ENCODE measurements at regions not wholly inside any gene's neighbourhood (a gene's known extent, or its start where the extent isn't known, plus 50 kb on each side); places are given as distances from the start of the nearest gene placed in this dataset.
"Not testable (repeated sequence)": the region's sequence is repeated elsewhere in the genome, so short reads cannot be mapped to it uniquely, and the experiment has no call there.

GRCh38 chr2:234351866-234352265 lies 145.0 kb downstream of the ARL4C start:
- H3K4me3 Mint-ChIP-seq; H3K9me3 Mint-ChIP-seq; H3K27me3 Mint-ChIP-seq; H3K27ac Mint-ChIP-seq; H3K36me3 Mint-ChIP-seq (ENCODE audit: low read depth); ATAC-seq (replicated peaks): not testable (repeated sequence)
- peaks cover 11% of the 10 kb centered on the region for H3K4me1 Mint-ChIP-seq

- Mint-ChIP-seq H3K4me1 (peaks cover 16% of the 10 kb centered on the region), H3K36me3 (ENCODE audit: low read depth) (no peaks in the 10 kb centered on the region), H3K4me3 (no peak overlapping the region), H3K9me3 (peaks cover 2% of the 10 kb centered on the region), H3K27me3 (no peaks in the 10 kb centered on the region), H3K27ac (no peak overlapping the region)
- no peak for ATAC-seq (replicated peaks)
Measured at GRCh38 chr2:234348081-234348480, 148.8 kb downstream of the ARL4C start.

- Mint-ChIP-seq H3K9me3 (no peaks in the 10 kb centered on the region), H3K27ac (no peak overlapping the region), H3K27me3 (no peaks in the 10 kb centered on the region), H3K36me3 (ENCODE audit: low read depth) (no peaks in the 10 kb centered on the region), H3K4me1 (peaks cover 16% of the 10 kb centered on the region), H3K4me3 (no peak overlapping the region)
- no peak for ATAC-seq (replicated peaks)
Measured at GRCh38 chr2:234345921-234346320, 151.0 kb downstream of the ARL4C start.

- peaks cover 16% of the 10 kb centered on the region for H3K4me1 Mint-ChIP-seq
- H3K27me3 Mint-ChIP-seq = no peaks in the 10 kb centered on the region
- ATAC-seq (replicated peaks) = no peak
- no peaks in the 10 kb centered on the region for H3K9me3 Mint-ChIP-seq
- no peaks in the 10 kb centered on the region for H3K36me3 Mint-ChIP-seq (ENCODE audit: low read depth)
- H3K27ac Mint-ChIP-seq = no peak overlapping the region
- H3K4me3 Mint-ChIP-seq = no peak overlapping the region
Measured at GRCh38 chr2:234344012-234344411, 152.9 kb downstream of the ARL4C start.

GRCh38 chr2:234343372-234343771 lies 153.5 kb downstream of the ARL4C start:
- no peaks in the 10 kb centered on the region for H3K27me3 Mint-ChIP-seq
- H3K9me3 Mint-ChIP-seq = no peaks in the 10 kb centered on the region
- no peak overlapping the region for H3K4me3 Mint-ChIP-seq
- peaks cover 16% of the 10 kb centered on the region for H3K4me1 Mint-ChIP-seq
- H3K27ac Mint-ChIP-seq = no peak overlapping the region
- no peaks in the 10 kb centered on the region for H3K36me3 Mint-ChIP-seq (ENCODE audit: low read depth)
- no peak for ATAC-seq (replicated peaks)

GRCh38 chr2:234341306-234341985 lies 155.4 kb downstream of the ARL4C start:
- no peaks in the 10 kb centered on the region for H3K9me3 Mint-ChIP-seq
- no peak for ATAC-seq (replicated peaks)
- H3K36me3 Mint-ChIP-seq (ENCODE audit: low read depth) = no peaks in the 10 kb centered on the region
- peaks cover 5% of the 10 kb centered on the region for H3K4me1 Mint-ChIP-seq
- no peak overlapping the region for H3K4me3 Mint-ChIP-seq
- no peaks in the 10 kb centered on the region for H3K27me3 Mint-ChIP-seq
- H3K27ac Mint-ChIP-seq = no peak overlapping the region

GRCh38 chr2:234339501-234339900 lies 157.4 kb downstream of the ARL4C start:
- Mint-ChIP-seq H3K36me3 (ENCODE audit: low read depth) (no peaks in the 10 kb centered on the region), H3K4me3 (no peak overlapping the region), H3K4me1 (peaks cover 4% of the 10 kb centered on the region), H3K27me3 (no peaks in the 10 kb centered on the region), H3K27ac (no peak overlapping the region), H3K9me3 (no peaks in the 10 kb centered on the region)
- ATAC-seq (replicated peaks) = peak; percentile 24

- H3K4me1 Mint-ChIP-seq = no peaks in the 10 kb centered on the region
- no peak overlapping the region for H3K4me3 Mint-ChIP-seq
- H3K9me3 Mint-ChIP-seq = no peaks in the 10 kb centered on the region
Measured at GRCh38 chr2:234339011-234339410, 157.9 kb downstream of the ARL4C start.

GRCh38 chr2:234335661-234336228 lies 161.1 kb downstream of the ARL4C start:
- no peaks in the 10 kb centered on the region for H3K27me3 Mint-ChIP-seq
- no peak overlapping the region for H3K27ac Mint-ChIP-seq
- no peaks in the 10 kb centered on the region for H3K36me3 Mint-ChIP-seq (ENCODE audit: low read depth)
- H3K4me1 Mint-ChIP-seq = peaks cover 12% of the 10 kb centered on the region
- no peaks in the 10 kb centered on the region for H3K9me3 Mint-ChIP-seq
- peak overlapping the region; percentile 48 for H3K4me3 Mint-ChIP-seq
- ATAC-seq (replicated peaks) = peak; percentile 81

More at GRCh38 chr2:234339011-234339410, 157.9 kb downstream of the ARL4C start:
- H3K27ac Mint-ChIP-seq = no peak overlapping the region
- H3K27me3 Mint-ChIP-seq = no peaks in the 10 kb centered on the region
- ATAC-seq (replicated peaks) = no peak
- no peaks in the 10 kb centered on the region for H3K36me3 Mint-ChIP-seq (ENCODE audit: low read depth)

GRCh38 chr2:234334756-234335155 lies 162.1 kb downstream of the ARL4C start:
- Mint-ChIP-seq H3K4me1 (peaks cover 12% of the 10 kb centered on the region), H3K36me3 (ENCODE audit: low read depth) (no peaks in the 10 kb centered on the region), H3K27me3 (no peaks in the 10 kb centered on the region), H3K27ac (peak overlapping the region; percentile 61), H3K9me3 (no peaks in the 10 kb centered on the region), H3K4me3 (no peak overlapping the region)
- ATAC-seq (replicated peaks) = no peak

- H3K27ac Mint-ChIP-seq = peak overlapping the region; percentile 61
- no peaks in the 10 kb centered on the region for H3K36me3 Mint-ChIP-seq (ENCODE audit: low read depth)
- no peaks in the 10 kb centered on the region for H3K27me3 Mint-ChIP-seq
- H3K4me1 Mint-ChIP-seq = peaks cover 12% of the 10 kb centered on the region
- no peak for ATAC-seq (replicated peaks)
- H3K4me3 Mint-ChIP-seq = no peak overlapping the region
- no peaks in the 10 kb centered on the region for H3K9me3 Mint-ChIP-seq
Measured at GRCh38 chr2:234334151-234334550, 162.7 kb downstream of the ARL4C start.

GRCh38 chr2:234333168-234334130 lies 163.4 kb downstream of the ARL4C start:
- Mint-ChIP-seq H3K4me3 (no peak overlapping the region), H3K36me3 (ENCODE audit: low read depth) (no peaks in the 10 kb centered on the region), H3K4me1 (peaks cover 12% of the 10 kb centered on the region), H3K27ac (no peak overlapping the region), H3K9me3 (no peaks in the 10 kb centered on the region), H3K27me3 (no peaks in the 10 kb centered on the region)
- ATAC-seq (replicated peaks) = no peak

- Mint-ChIP-seq H3K27me3 (no peaks in the 10 kb centered on the region), H3K9me3 (no peaks in the 10 kb centered on the region), H3K27ac (peak overlapping the region; percentile 26), H3K4me1 (peaks cover 12% of the 10 kb centered on the region), H3K4me3 (no peak overlapping the region), H3K36me3 (ENCODE audit: low read depth) (no peaks in the 10 kb centered on the region)
- ATAC-seq (replicated peaks) = no peak
Measured at GRCh38 chr2:234331966-234332365, 164.9 kb downstream of the ARL4C start.

- Mint-ChIP-seq H3K9me3 (no peaks in the 10 kb centered on the region), H3K27me3 (no peaks in the 10 kb centered on the region), H3K36me3 (ENCODE audit: low read depth) (no peaks in the 10 kb centered on the region), H3K27ac (peak overlapping the region; percentile 26), H3K4me3 (no peak overlapping the region), H3K4me1 (peaks cover 12% of the 10 kb centered on the region)
- peak; percentile 64 for ATAC-seq (replicated peaks)
Measured at GRCh38 chr2:234331566-234331965, 165.3 kb downstream of the ARL4C start.

GRCh38 chr2:234330902-234331301 lies 166.0 kb downstream of the ARL4C start:
- Mint-ChIP-seq H3K27ac (no peak overlapping the region), H3K9me3 (no peaks in the 10 kb centered on the region), H3K4me3 (no peak overlapping the region), H3K4me1 (peaks cover 12% of the 10 kb centered on the region), H3K36me3 (ENCODE audit: low read depth) (no peaks in the 10 kb centered on the region), H3K27me3 (no peaks in the 10 kb centered on the region)
- ATAC-seq (replicated peaks) = no peak

Measured in activated T-helper 17 cell treated with anti-CD3 and anti-CD28 coated beads, Interleukin-2, amount 50 U/mL, for 72 hours (primary cell).